ENCODE measurements at regions not wholly inside any gene's neighbourhood (a gene's known extent, or its start where the extent isn't known, plus 50 kb on each side); places are given as distances from the start of the nearest gene placed in this dataset.
"Not testable (repeated sequence)": the region's sequence is repeated elsewhere in the genome, so short reads cannot be mapped to it uniquely, and the experiment has no call there.

GRCh38 chr4:173608632-173609031, 78.6 kb upstream of the HAND2 start:
- DNase-seq, result not testable (repeated sequence)

- no peak for DNase-seq
These were observed 61.7 kb upstream of the HAND2 start for GRCh38 chr4:173591760-173592159.

DNA sequence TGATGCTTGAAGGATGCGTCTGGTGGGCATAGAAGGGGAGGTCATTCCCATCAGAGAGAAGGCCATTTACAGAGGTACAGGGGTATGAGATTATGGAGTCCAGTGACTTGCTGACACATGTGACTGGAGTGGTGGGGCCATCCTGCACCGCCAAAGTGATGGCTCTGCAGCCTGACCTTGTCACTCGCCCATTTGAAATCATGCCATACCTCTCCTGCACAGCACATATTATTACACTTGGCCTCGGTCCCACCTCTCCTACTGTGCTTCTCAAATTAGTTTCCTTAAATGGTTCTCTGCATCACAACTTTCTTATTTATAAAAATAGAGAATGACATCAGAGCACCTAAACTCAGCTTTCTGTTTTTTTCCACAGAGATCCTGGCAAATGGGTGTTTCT, 60.7 kb upstream of the HAND2 start:
- no peak for DNase-seq

DNA sequence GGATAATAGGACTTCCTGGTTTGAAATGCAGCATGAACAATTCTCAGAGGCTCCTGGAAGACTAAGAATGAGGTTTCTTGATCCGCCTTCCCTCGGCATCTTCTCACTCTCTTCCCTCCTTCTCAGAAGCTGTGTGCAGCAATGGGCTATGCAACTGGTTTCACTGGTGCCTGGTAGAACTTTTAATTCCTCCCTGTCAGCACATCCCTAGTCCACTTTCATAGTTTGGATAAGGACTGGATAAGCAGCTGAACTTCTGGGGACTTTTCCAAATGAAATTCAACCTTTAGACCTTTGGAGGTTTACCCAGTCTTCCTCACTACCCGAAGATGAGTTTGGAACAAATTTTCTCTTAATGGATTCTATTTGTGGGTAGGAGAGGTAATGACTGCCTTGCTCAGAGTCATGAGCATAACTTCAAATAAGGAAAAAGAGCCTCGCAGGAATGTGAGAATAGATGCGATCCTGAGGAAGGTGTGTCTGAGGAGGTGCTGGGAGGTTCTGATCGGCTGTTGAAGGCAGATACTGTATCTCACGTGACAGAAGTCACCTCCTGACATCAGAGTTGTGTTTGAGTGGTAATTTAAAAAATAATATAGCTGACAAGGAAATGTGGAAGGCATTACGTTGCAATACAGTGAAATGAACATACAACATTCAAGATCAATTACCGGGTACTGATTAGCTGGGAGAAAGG, 56.0 kb upstream of the HAND2 start:
- DNase-seq, result no peak

DNA sequence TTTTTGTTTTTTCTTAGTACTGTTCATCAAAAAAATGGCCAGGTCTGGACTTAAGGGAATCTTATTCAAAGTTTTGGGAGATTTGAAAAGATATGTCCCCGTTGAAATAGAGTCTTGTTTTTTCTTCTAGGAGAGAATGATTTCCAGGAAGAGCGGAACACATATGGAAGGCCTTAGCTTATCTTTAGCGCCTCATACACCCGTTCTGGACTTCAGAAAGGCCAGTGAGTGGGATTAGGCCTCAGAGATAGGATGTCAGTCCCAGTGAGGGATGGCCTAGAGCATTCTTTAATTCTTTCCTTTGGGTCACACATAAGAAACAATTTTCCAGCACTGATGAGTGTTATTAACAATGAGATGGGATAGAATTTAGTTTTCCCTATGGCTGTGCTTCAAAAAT, 54.5 kb upstream of the HAND2 start:
- no peak for DNase-seq

All from muscle of back (tissue), 3 donors.